ENCODE measurements at regions not wholly inside any gene's neighbourhood (a gene's known extent, or its start where the extent isn't known, plus 50 kb on each side); places are given as distances from the start of the nearest gene placed in this dataset.
"Not testable (repeated sequence)": the region's sequence is repeated elsewhere in the genome, so short reads cannot be mapped to it uniquely, and the experiment has no call there.

GRCh38 chr5:62222305-62222704 lies 83.7 kb upstream of the KIF2A start:
- not testable (repeated sequence) for H3K36me3 ChIP-seq (ENCODE audit: control insufficient read depth in 1 of 2, insufficient read depth in 2 of 2, low read length in 2 of 2); H3K27me3 ChIP-seq (ENCODE audit: control insufficient read depth in 1 of 2, insufficient read depth in 2 of 2, low read length in 2 of 2); H3K27ac ChIP-seq (ENCODE audit: low read depth, low read length); H3K9ac ChIP-seq (ENCODE audit: low read depth in 1 of 2, low read length in 2 of 2); H3K4me1 ChIP-seq (ENCODE audit: control insufficient read depth in 1 of 2, insufficient read depth in 2 of 2, low read length in 2 of 2); H3K4me3 ChIP-seq (ENCODE audit: low read depth in 1 of 2, low read length in 2 of 2); H3K9me3 ChIP-seq (ENCODE audit: control insufficient read depth in 1 of 2, low read length in 2 of 2)

- not testable (repeated sequence) for H3K27me3 ChIP-seq (ENCODE audit: control insufficient read depth in 1 of 2, insufficient read depth in 2 of 2, low read length in 2 of 2); H3K9me3 ChIP-seq (ENCODE audit: control insufficient read depth in 1 of 2, low read length in 2 of 2); H3K36me3 ChIP-seq (ENCODE audit: control insufficient read depth in 1 of 2, insufficient read depth in 2 of 2, low read length in 2 of 2); H3K27ac ChIP-seq (ENCODE audit: low read depth, low read length); H3K4me3 ChIP-seq (ENCODE audit: low read depth in 1 of 2, low read length in 2 of 2); H3K4me1 ChIP-seq (ENCODE audit: control insufficient read depth in 1 of 2, insufficient read depth in 2 of 2, low read length in 2 of 2); H3K9ac ChIP-seq (ENCODE audit: low read depth in 1 of 2, low read length in 2 of 2)
Observed at GRCh38 chr5:62223312-62223670, 82.7 kb upstream of the KIF2A start.

DNA sequence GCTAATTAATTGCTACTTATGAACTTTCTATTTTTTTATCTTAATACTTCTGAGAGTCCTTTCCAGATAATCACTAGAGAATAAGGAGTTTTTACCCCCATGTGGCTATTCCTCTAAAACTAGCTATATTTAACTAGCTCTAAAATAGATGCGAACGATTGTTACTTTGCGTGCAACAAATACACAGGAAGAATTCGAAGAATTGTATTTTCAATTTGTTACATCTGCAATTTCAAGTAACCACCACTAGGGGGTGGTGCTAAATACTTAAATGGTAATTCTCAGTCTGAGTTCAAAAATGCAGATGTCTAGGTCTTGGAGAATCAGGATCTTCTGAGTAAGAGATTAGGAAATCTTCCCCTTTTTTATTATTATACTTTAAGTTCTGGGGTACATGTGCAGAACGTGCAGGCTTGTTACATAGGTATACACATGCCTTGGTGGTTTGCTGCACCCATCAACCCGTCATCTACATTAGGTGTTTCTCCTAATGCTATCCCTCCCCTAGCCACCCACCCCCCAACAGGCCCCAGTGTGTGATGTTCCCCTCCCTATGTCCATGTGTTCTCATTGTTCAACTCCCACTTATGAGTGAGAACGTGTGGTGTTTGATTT lies 80.9 kb upstream of the KIF2A start:
- not testable (repeated sequence) for H3K27ac ChIP-seq (ENCODE audit: low read depth, low read length); H3K4me1 ChIP-seq (ENCODE audit: control insufficient read depth in 1 of 2, insufficient read depth in 2 of 2, low read length in 2 of 2); H3K27me3 ChIP-seq (ENCODE audit: control insufficient read depth in 1 of 2, insufficient read depth in 2 of 2, low read length in 2 of 2); H3K4me3 ChIP-seq (ENCODE audit: low read depth in 1 of 2, low read length in 2 of 2); H3K9me3 ChIP-seq (ENCODE audit: control insufficient read depth in 1 of 2, low read length in 2 of 2); H3K36me3 ChIP-seq (ENCODE audit: control insufficient read depth in 1 of 2, insufficient read depth in 2 of 2, low read length in 2 of 2); H3K9ac ChIP-seq (ENCODE audit: low read depth in 1 of 2, low read length in 2 of 2)

DNA sequence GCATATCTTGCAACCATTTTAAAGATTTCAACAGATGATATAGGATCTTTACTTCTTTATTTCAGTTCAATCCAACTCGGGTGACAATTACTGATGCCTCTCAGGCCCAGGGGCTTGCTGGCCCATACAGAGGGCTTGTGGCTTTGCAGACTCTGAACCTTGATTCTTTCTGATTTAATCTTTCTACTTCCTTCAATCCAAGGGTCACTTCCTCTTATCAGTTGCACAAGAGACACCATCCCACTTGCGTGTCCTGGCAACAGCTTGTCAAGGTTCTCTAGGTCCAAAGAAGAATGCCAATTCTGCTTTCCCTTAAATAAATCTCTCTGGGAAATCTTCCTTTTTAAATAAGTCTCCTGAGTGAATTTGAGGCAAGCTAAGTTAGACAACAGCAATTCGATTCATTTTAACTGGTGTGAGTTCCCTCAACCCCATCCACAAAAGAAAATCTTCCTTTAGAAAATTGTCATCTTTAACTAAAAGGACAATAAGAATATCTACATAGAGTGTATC lies 75.1 kb upstream of the KIF2A start:
- not testable (repeated sequence) for H3K9ac ChIP-seq (ENCODE audit: low read depth in 1 of 2, low read length in 2 of 2); H3K36me3 ChIP-seq (ENCODE audit: control insufficient read depth in 1 of 2, insufficient read depth in 2 of 2, low read length in 2 of 2); H3K27me3 ChIP-seq (ENCODE audit: control insufficient read depth in 1 of 2, insufficient read depth in 2 of 2, low read length in 2 of 2); H3K4me3 ChIP-seq (ENCODE audit: low read depth in 1 of 2, low read length in 2 of 2); H3K4me1 ChIP-seq (ENCODE audit: control insufficient read depth in 1 of 2, insufficient read depth in 2 of 2, low read length in 2 of 2); H3K9me3 ChIP-seq (ENCODE audit: control insufficient read depth in 1 of 2, low read length in 2 of 2); H3K27ac ChIP-seq (ENCODE audit: low read depth, low read length)

- Histone ChIP-seq H3K9ac (ENCODE audit: low read depth in 1 of 2, low read length in 2 of 2) (no peak overlapping the region), H3K4me3 (ENCODE audit: low read depth in 1 of 2, low read length in 2 of 2) (no peak overlapping the region), H3K36me3 (ENCODE audit: control insufficient read depth in 1 of 2, insufficient read depth in 2 of 2, low read length in 2 of 2) (no peaks in the 10 kb centered on the region), H3K9me3 (ENCODE audit: control insufficient read depth in 1 of 2, low read length in 2 of 2) (no peaks in the 10 kb centered on the region), H3K27me3 (ENCODE audit: control insufficient read depth in 1 of 2, insufficient read depth in 2 of 2, low read length in 2 of 2) (no peaks in the 10 kb centered on the region), H3K4me1 (ENCODE audit: control insufficient read depth in 1 of 2, insufficient read depth in 2 of 2, low read length in 2 of 2) (no peaks in the 10 kb centered on the region), H3K27ac (ENCODE audit: low read depth, low read length) (no peak overlapping the region)
Observed at GRCh38 chr5:62231576-62231975, 74.4 kb upstream of the KIF2A start.

GRCh38 chr5:62232218-62232617 lies 73.8 kb upstream of the KIF2A start:
- not testable (repeated sequence) for H3K4me1 ChIP-seq (ENCODE audit: control insufficient read depth in 1 of 2, insufficient read depth in 2 of 2, low read length in 2 of 2); H3K4me3 ChIP-seq (ENCODE audit: low read depth in 1 of 2, low read length in 2 of 2); H3K27ac ChIP-seq (ENCODE audit: low read depth, low read length); H3K36me3 ChIP-seq (ENCODE audit: control insufficient read depth in 1 of 2, insufficient read depth in 2 of 2, low read length in 2 of 2); H3K9ac ChIP-seq (ENCODE audit: low read depth in 1 of 2, low read length in 2 of 2); H3K27me3 ChIP-seq (ENCODE audit: control insufficient read depth in 1 of 2, insufficient read depth in 2 of 2, low read length in 2 of 2); H3K9me3 ChIP-seq (ENCODE audit: control insufficient read depth in 1 of 2, low read length in 2 of 2)

GRCh38 chr5:62233083-62234046 lies 72.6 kb upstream of the KIF2A start:
- not testable (repeated sequence) for H3K27ac ChIP-seq (ENCODE audit: low read depth, low read length); H3K27me3 ChIP-seq (ENCODE audit: control insufficient read depth in 1 of 2, insufficient read depth in 2 of 2, low read length in 2 of 2); H3K36me3 ChIP-seq (ENCODE audit: control insufficient read depth in 1 of 2, insufficient read depth in 2 of 2, low read length in 2 of 2); H3K9me3 ChIP-seq (ENCODE audit: control insufficient read depth in 1 of 2, low read length in 2 of 2); H3K4me3 ChIP-seq (ENCODE audit: low read depth in 1 of 2, low read length in 2 of 2); H3K4me1 ChIP-seq (ENCODE audit: control insufficient read depth in 1 of 2, insufficient read depth in 2 of 2, low read length in 2 of 2); H3K9ac ChIP-seq (ENCODE audit: low read depth in 1 of 2, low read length in 2 of 2)

- not testable (repeated sequence) for H3K4me1 ChIP-seq (ENCODE audit: control insufficient read depth in 1 of 2, insufficient read depth in 2 of 2, low read length in 2 of 2); H3K27me3 ChIP-seq (ENCODE audit: control insufficient read depth in 1 of 2, insufficient read depth in 2 of 2, low read length in 2 of 2); H3K9ac ChIP-seq (ENCODE audit: low read depth in 1 of 2, low read length in 2 of 2); H3K4me3 ChIP-seq (ENCODE audit: low read depth in 1 of 2, low read length in 2 of 2); H3K9me3 ChIP-seq (ENCODE audit: control insufficient read depth in 1 of 2, low read length in 2 of 2); H3K36me3 ChIP-seq (ENCODE audit: control insufficient read depth in 1 of 2, insufficient read depth in 2 of 2, low read length in 2 of 2); H3K27ac ChIP-seq (ENCODE audit: low read depth, low read length)
Observed at GRCh38 chr5:62236593-62236992, 69.4 kb upstream of the KIF2A start.

- H3K4me3 ChIP-seq (ENCODE audit: low read depth in 1 of 2, low read length in 2 of 2); H3K36me3 ChIP-seq (ENCODE audit: control insufficient read depth in 1 of 2, insufficient read depth in 2 of 2, low read length in 2 of 2); H3K9ac ChIP-seq (ENCODE audit: low read depth in 1 of 2, low read length in 2 of 2): not testable (repeated sequence)
Observed at GRCh38 chr5:62237944-62238343, 68.1 kb upstream of the KIF2A start.

DNA sequence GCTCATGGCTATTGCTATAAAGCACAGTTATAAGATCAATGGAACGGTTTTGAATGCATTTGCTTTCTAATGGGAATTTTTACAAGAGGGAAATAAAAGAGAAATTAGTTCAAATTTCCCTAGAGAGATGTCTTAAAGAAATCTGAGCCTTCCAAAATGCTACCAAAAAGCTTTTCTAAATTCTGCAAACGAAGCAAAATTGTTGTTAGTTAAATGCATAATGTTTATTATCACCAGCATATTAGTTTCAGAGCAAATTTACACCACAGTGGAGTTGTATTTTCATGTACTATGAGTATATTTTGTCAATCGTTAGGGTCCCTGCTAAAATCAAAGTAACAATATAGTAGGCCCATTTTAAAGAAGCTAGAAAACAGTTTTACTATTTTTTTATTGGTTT lies 67.4 kb upstream of the KIF2A start:
- H3K9me3 ChIP-seq (ENCODE audit: control insufficient read depth in 1 of 2, low read length in 2 of 2); H3K9ac ChIP-seq (ENCODE audit: low read depth in 1 of 2, low read length in 2 of 2); H3K4me1 ChIP-seq (ENCODE audit: control insufficient read depth in 1 of 2, insufficient read depth in 2 of 2, low read length in 2 of 2); H3K27ac ChIP-seq (ENCODE audit: low read depth, low read length); H3K4me3 ChIP-seq (ENCODE audit: low read depth in 1 of 2, low read length in 2 of 2); H3K27me3 ChIP-seq (ENCODE audit: control insufficient read depth in 1 of 2, insufficient read depth in 2 of 2, low read length in 2 of 2); H3K36me3 ChIP-seq (ENCODE audit: control insufficient read depth in 1 of 2, insufficient read depth in 2 of 2, low read length in 2 of 2): not testable (repeated sequence)

More at GRCh38 chr5:62237944-62238343, 68.1 kb upstream of the KIF2A start:
- not testable (repeated sequence) for H3K27ac ChIP-seq (ENCODE audit: low read depth, low read length); H3K27me3 ChIP-seq (ENCODE audit: control insufficient read depth in 1 of 2, insufficient read depth in 2 of 2, low read length in 2 of 2); H3K4me1 ChIP-seq (ENCODE audit: control insufficient read depth in 1 of 2, insufficient read depth in 2 of 2, low read length in 2 of 2); H3K9me3 ChIP-seq (ENCODE audit: control insufficient read depth in 1 of 2, low read length in 2 of 2)
